ENCODE measurements at regions not wholly inside any gene's neighbourhood (a gene's known extent, or its start where the extent isn't known, plus 50 kb on each side); places are given as distances from the start of the nearest gene placed in this dataset.

DNA sequence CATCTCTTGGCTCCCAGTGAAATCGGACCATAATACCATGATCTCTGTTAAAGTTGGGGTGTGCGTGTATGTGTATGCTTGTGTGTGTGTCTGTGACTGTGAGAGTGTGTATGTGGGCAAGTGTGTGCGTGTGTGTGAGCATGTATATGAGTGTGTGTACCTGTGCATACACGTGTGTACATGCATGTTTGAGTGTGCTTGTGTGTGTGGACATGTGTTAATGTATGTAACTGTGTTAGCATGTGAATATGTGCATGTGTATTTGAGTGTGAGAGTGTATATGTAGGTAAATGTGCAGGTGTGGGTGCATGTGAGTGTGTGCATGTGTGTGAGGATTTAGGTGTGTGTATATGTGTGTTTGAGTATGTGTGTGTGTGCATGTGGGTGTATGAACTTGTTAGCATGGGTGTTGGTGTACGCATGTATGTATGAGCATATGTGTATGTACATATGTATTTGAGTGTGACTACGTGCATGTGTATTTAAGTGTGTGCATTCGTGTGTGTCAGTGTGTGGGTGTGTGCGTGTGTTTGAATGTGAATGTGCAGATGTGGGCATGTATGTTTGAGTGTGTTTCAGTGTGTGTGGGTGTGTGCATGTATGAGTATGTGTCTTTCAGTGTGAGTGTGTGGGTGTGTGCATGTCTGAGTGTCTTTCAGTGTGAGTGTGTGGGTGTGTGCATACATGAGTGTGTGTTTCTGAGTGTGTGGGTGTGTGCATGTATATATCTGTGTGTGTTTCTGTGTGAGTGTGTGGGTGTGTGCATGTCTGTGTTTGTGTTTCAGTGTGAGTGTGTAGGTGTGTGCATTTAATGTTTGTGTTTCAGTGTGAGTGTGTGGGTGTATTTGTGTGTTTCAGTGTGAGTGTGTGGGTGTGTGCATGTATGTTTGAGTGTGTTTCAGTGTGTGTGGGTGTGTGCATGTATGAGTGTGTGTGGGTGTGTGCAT lies 183.2 kb downstream of the SOX9 start:
- DNase-seq: no peak

- no peak for DNase-seq
These were observed 184.0 kb downstream of the SOX9 start for GRCh38 chr17:72304859-72305258.

GRCh38 chr17:72305472-72305871 lies 184.7 kb downstream of the SOX9 start:
- DNase-seq: no peak

DNA sequence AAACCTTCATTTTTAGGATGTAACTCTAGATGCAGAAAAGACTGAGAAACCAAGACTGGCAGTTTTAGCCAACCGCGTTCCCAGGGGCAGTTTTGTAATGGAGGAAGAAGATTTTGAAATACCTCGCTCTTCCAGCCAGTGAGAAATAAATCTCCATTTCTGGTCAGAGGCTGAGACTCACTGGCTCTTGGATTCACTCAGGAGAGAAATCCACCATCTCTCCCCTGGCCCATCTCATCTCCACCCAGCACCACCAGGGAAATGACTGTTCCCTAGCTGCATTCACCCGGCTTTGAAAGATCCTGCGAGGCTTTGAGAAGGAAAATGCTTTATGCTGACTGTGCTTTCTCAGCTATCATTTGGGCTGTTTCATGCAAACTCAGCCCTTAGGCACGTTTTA lies 185.2 kb downstream of the SOX9 start:
- no peak for DNase-seq

GRCh38 chr17:72307836-72308235 lies 187.0 kb downstream of the SOX9 start:
- no peak for DNase-seq

GRCh38 chr17:72308744-72309385 lies 188.0 kb downstream of the SOX9 start:
- DNase-seq: no peak

GRCh38 chr17:72311004-72311403 lies 190.2 kb downstream of the SOX9 start:
- no peak for DNase-seq

DNA sequence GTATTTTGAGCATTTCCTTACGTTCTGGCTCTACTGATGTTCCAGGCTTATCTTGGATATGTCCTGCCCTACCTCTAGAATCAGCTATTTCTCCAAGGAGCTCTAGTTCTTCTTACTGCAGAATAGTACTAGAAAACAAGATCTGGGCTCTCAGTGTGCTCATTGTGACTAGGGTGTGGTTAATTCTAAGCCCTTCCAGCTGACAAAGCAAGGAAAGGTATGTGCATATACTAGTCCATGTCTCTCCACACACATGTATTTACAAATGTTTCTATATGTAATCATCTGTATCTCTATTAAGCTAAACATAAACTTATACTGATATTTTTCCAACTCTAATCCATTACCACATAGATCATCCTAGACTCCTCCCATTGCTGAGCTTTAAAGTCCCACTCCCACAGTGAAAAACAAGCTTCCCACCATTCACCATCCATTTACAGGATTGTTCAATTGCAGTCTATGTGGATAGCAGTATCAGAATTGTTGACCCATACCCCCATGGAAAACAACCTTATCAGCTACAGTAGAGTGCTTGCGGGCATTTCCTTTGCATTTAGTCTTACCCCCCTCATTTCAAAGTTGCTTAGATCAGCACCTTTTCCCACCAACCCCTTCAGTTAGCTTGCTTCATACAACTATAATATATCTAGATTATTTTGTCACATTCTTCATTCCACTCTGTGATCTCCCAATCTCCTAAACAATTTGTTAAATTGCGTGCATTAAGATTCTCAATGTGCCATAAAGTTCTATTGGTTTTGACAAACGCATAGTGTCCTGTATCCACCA lies 194.5 kb downstream of the SOX9 start:
- DNase-seq: no peak

DNA sequence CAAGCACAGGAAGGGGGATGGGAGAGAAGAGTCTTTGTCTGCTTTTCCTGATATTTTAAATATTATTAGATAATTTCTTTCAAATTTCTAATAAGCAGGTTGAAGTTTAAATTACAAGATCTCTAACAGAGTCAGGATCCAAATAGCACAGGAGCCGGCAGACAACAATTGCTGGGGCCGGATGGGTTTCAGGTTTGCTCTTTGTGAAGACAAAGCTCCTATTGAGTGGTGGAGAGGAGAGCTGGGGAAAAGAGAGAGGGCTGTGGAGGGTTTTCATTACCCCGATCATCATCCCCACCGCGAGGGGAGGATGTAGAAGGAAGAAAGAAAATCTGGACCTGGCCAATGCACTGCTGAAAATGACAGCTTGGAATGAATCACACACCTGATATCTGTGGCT lies 197.3 kb downstream of the SOX9 start:
- DNase-seq: no peak

DNA sequence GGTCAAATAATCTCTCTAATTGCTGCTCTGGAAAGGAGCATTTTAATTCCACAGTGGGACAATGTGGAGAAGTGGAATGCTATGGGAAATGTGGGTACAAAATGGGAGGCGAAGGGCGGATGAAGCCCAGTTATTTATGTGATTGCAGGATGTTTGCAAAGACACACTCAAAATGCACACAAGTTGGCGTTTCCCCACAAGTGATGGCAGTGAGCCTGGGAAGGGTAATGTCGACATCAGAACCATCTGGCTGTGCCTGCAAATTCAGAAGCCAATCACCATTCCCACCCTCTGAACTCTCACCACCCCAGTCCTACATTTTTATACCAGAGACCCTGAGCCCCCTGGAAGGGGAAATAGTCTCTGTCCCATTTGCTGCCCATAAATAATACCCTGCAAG lies 201.1 kb downstream of the SOX9 start:
- no peak for DNase-seq

GRCh38 chr17:72332367-72332766 lies 211.5 kb downstream of the SOX9 start:
- no peak for DNase-seq

DNA sequence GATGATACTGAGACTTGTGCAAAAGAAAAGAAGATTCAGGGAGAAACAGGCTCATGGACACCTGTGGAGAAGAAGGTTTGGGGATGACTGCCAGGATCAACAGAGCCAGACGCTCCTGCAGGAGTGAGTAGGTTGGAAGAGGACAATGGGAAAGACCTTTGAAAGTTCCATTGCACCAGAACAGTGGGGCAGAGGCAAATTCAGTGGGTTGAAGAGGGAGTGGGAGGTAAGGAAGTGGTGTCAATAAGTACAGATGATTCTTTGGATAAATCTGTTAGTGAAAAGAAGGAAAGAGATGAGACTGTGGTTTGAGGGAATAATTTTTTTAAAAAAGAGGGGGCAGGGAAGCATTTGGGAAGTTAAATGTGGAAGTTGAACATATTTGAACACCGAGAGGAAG lies 212.8 kb downstream of the SOX9 start:
- no peak for DNase-seq

GRCh38 chr17:72334205-72334604 lies 213.4 kb downstream of the SOX9 start:
- no peak for DNase-seq

DNA sequence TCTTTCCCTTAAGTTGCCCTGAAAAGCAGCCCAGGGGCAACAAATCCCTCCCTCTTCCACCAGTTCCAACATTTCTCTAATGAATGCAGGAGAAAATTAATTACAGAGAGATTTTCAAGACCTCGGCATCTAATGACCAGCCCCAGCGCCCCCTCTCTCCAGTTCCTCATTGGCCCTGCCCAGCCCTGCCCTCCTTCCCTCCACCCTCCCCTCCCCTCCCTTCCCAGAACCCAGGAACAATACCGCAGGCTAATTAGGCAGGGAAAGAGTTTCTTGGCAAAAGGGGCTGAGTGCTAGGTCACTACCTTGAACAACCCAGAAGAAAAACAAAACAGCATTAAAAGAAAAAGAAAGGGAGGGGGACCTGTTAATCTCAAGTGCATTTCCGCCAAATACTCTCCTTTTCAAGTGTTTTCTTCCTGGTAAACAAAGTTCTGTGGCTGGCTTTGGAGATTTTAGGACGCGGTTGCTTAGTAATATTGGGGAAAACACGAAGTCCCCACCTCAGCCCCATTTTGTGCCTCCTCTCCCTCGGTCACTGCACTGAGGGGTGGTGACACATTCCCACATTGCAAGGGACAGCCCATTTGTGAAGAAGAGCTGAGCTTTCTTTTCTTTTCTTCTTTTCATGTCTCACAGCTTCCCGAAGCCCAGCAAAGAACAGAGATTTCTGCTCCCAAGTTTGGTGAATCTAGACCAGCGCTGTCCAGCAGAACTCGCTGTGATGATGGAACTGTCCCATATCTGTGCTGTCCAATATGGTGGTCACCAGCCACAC lies 215.4 kb downstream of the SOX9 start:
- DNase-seq: no peak

DNA sequence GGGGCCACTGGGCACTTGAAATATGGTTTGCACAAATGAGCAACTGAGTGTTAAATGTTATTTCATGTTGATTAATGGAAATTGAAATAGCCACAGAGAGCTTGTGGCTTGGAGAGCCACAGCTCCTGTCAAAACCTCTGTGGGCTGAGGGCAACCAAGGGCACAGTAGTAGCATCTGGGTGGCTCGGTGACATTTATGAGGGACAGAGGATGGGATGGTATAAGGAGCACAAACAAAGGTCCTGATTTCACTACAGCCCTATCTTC lies 215.9 kb downstream of the SOX9 start:
- DNase-seq: no peak

DNA sequence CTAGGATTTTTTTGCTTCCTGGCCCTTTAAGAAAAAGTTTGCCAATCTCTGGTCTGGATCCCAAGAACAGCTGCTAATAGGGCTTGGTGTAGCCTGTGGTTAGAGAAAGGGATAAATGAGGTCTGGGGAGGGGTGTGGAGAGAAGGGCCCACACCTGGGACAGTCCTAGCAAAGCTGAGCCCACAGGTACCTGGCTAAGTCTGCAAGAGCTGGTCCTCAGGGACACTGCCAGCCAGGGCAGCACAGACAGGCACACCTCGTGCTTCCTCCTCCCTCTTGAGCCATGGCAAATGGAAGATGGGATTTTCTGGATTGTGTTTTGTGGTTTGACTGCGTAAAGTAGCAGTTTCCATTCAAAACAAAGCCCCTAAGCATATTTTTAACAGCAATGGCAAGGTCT lies 217.5 kb downstream of the SOX9 start:
- no peak for DNase-seq

DNA sequence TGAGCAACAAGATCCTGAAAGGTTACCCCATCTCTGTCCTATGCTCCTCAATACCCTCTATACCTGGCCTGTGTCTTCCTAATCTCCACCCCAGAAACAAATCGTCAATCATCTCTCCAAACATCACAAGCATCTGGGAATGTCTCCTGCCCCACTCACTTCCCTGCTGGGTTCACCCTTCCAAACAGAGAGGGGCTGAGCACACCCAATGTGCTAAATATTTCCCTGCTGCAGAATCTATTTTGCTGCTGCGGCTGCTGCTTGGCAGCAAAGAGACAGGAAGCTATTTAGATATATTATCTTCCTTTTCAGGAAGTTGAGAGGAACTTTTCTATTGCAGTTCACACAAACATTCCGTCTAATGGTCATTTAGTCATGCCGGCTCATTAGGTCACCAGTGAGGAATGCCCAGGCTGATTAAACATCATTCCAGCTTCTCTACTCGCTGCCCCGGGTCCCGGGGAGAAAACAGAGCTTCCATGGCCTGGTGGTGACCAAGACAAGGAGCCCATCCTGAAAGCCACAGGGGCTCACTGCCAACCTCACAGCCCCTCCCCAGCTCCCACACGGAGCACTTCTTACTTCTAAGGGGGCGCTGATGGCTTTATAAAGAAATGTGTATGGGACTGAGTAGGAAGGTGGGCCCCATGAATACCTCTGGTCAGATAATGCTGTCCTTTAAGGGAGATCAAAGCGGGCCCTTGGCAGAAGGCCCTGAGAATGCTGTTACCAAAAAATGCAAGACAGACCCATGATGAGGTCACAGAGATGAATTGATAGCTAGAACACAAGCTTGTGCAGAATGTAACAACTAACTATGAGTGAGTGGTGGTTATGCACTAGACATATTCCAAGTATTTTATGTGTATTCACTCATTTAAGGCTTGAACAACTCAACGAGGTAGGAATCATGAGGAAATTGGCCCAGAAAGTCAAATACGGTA lies 218.3 kb downstream of the SOX9 start:
- no peak for DNase-seq

DNA sequence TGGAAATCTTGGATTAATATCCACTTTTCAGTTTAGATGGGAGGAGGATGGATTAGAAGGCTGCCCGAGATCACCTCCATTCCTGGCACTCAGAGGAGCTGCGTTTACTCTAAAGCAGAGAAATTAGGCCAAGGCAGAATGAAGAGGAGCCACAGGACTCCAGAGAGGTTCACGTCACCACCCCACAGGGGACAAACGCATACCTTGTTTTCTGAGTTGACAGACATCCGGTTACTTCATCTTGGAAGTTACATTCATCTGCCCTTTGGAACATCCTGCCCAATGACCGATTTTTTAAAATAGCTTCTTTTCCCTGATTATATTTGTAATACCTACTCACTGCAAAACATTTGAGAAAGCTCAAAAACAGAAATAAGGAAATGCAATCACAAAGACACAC lies 220.0 kb downstream of the SOX9 start:
- no peak for DNase-seq

GRCh38 chr17:72342061-72342460 lies 221.2 kb downstream of the SOX9 start:
- DNase-seq: no peak

- DNase-seq: no peak
These were observed 222.1 kb downstream of the SOX9 start for GRCh38 chr17:72342627-72343527.

GRCh38 chr17:72343911-72344310 lies 223.1 kb downstream of the SOX9 start:
- DNase-seq: no peak
